ENCODE measurements at regions not wholly inside any gene's neighbourhood (a gene's known extent, or its start where the extent isn't known, plus 50 kb on each side); places are given as distances from the start of the nearest gene placed in this dataset.

DNA sequence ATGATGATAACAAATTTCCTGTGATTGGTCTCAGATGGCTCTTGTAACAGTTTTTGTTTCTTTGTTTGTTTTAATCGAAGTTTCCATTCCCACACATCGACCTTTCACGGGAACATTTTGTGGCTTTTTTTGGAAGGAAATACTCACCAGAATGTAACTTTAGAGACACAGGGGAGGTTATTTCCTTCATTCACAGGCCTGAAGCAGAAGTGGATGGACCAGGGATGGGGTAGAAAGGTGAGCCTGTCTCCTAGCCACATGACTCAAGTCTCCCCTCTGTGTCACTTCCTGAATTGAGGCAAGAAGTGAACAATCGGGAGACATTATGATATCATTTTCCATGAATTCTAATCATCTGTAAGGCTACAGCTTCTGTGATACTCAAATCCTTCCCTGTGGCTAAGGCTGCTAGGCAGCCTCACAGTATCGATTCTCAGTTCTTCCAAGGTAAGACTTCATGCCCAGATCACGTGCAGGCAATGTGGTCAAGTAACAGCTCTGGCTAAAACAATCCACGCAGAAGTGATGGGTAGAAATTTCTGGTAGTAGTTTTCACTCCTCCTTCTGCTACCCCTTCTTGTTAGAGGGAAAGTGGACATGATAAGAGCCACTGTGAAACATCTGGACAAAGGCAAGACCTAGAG is 203.9 kb upstream of the NEBL start:
- no peak for DNase-seq (ENCODE audit: low read depth in 4 of 4, low spot score in 3 of 4)

DNA sequence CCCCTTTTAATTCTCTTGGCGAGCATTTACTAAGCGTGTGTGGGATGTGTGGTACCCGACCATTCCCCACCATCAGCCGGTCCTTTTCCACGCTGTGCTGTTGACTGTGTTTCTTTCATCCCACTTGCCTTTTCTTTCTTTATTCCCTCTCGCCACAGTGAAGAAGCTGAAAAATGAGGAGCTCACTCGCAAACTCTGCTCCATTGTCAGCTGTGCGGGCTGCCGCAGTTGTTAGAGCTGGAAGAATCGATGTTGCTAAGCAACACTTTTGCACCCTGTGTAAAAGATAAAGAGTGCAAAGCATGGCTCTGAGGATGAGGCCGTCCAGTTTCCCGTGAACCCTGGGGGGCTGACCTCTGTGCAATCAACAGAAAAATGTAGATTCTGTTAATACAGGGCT is 203.1 kb upstream of the NEBL start:
- no peak for DNase-seq (ENCODE audit: low read depth in 4 of 4, low spot score in 3 of 4)

DNA sequence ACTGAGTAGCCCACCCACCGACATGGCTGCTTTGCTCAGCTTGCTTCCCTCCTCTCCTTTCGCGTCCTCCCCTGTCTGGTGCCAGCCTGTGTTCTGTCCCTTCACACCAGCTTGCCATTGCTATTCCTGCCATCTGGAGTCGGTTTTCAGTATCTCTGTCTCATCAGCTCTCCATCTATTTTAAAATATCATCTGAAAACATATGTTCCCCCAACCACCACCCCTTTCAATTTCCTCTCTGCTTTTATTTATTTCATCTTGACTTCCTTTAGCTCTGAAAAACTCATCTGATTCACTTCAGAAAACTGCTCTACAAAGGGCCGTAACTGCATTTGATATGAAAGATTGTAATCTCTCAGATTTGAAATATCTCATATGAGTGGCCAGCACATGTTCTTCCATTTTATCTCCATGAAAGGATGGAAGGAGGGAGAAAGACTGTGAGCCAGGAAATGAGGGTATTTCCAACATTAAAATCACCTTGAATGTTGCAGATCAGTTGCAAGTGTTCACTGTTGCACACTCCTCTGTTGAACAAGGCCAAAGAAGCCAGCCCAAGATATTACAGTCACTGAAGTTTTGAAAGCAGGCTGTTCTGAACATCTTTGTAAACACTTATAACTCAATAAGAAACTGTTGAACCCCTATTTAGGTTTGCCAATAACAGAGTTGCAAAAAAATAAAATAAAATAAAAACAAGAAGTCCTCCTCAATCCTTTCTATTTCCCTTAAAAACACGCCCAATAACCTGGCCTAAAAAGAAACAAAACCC is 202.4 kb upstream of the NEBL start:
- no peak for DNase-seq (ENCODE audit: low read depth in 4 of 4, low spot score in 3 of 4)

DNA sequence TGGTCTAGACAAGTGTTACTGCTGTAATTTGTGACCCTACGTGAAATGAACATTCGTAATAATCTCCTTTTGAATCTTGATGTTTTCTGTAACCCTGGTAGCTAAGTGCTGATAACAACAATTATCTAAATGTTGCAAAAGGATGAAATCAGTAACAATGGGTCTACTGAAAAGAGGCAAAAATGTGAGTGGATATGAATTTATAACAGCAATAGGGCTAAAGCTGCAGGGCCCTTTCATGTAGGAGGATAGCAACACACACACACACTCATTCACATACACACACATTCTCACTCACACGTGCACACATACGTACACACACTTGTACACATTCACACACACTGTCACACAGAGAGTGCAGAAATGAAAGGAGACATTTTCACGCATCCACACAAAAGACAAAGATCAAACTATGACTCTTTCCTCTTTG is 200.8 kb upstream of the NEBL start:
- no peak for DNase-seq (ENCODE audit: low read depth in 4 of 4, low spot score in 3 of 4)

DNA sequence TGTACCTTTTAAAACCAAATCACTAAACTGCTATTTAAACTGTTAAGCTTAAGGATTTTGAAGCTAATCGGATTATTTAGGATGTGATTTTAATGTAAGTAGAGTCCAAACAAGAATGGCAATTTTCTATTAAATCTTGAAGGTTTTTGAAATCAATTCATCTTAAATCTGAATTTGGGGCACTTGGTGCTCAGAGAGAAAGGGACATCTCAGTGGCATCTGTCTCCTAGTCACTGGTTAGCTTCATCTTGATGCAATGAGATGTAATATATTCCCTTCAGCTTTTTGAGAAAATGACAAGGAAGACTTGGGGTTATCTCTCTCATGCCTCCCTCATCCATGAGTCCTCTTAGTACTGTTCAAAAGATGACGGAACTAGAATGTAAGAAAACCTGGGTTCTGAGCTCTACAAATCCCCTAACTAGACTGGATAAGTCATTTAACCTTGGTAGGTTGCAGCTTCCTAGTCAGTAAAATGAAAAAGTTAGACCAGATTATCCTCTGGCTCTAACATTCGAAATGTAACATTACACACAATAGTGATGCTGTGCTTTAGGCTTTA is 198.5 kb upstream of the NEBL start:
- no peak for DNase-seq (ENCODE audit: low read depth in 4 of 4, low spot score in 3 of 4)

DNA sequence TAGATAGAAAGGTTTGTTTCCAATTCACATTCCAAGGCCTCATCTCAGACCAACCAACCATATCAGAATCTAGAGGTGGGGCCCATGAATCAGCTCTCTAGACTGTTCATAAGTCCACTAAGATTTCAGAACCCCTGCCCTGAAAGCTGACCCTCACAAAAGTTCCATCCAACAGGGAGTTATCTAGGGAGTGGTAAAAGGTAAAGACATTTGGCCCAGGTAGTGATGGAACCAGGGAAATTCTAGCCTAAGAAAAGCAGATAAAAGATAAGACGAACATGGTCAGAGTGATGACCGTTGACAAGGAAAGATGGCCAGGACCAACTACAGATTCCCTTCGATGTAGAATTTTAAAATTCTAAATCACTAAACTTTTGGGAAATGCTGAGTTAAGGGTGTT is 198.0 kb upstream of the NEBL start:
- DNase-seq (ENCODE audit: low read depth in 4 of 4, low spot score in 3 of 4): no peak

DNA sequence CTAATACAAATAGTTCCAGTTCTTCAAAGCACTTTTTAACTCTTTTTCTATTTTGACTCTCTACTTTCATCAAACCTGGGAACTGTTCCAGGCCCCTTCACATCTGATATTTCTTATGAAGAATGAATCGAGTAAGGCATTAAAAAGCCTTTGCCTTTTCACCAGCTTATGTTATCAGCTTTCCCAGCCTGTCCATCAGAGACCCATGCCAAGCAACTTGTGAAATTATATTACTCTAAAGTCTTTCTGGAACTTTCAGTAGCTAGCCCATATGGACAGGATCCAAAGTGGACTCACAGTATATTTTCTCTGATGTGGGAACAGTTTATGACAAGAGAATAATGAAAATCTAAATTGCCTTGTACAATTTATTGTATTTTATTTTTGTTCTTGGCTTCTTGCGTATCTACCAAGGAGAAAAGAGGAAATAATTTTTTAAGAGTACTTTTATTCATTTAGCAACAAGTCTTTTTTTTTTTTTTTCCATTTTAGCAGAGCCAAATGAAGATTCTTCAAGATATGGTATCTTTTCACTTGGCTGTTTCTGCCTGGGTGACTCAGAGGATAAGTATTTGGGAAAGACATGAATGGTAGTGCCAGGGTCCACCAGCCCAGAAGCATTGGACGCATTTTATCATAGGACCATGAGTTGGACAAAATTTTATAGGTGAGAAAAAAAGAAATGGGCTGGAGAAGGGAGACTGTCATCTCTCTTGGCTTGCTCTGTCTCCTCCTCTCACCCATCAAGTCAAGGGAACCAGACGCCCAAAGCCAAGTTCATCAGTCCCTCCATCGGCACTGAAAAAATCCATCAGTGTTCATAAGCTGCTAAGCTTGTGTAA is 195.8 kb upstream of the NEBL start:
- no peak for DNase-seq (ENCODE audit: low read depth in 4 of 4, low spot score in 3 of 4)

DNA sequence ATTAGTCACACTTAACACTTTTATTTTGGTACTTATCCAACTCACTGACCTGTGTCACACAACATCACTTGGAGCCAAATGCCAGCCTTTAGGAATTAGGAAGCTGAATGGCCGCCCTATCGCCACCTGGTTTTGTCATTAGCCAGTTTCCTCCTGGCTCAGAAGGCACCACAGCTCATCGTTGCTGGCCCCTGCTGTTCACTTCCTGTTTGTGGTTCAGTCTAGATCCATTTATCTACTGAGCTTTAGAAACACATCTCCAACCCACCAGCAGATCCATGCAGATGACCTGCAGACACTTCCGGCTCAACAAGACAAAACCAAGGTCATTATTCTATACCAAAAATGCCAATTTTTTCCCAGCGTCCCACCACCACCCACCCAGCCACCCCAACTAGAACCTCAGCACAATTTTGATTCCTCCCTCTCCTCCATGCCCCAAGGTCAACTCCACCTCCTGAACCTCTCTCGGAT is 193.5 kb upstream of the NEBL start:
- no peak for DNase-seq (ENCODE audit: low read depth in 4 of 4, low spot score in 3 of 4)

DNA sequence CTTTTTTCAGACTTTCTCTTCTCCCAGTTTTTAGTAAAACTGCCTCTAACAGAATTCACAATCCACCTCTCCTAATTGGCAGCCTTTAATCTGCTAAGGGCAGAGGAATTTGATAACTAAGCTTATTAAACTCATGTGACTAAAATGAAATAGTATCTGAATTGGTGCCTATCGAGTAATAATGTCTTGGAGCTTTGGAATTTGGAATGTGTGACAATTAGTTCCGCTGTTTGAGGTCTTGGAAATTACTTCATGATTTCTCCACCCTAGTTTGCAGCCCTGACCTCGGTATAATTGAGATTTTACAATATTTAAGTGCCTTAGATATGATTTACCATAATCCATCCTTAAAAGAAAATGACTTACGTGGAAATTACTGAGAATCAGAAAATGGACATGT is 190.4 kb upstream of the NEBL start:
- no peak for DNase-seq (ENCODE audit: low read depth in 4 of 4, low spot score in 3 of 4)

DNA sequence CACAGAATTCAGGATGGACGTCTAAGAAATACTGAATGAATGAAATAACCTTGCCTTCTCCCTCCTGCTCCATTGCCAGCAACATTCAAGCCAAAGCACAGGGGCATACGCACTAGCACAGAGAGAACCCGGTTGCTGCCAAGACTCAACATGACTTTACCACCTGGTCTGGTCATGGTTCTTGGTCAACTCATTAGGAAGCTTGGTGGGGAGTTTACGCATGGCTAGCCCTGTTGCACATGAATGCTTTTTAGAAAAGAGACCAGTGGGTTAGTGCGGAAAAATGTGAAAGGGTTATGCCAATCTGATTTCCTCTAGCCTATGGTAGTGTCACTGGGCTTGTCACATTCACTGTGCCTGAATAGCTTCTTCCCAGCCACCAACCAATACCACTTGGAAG is 187.6 kb upstream of the NEBL start:
- no peak for DNase-seq (ENCODE audit: low read depth in 4 of 4, low spot score in 3 of 4)

DNA sequence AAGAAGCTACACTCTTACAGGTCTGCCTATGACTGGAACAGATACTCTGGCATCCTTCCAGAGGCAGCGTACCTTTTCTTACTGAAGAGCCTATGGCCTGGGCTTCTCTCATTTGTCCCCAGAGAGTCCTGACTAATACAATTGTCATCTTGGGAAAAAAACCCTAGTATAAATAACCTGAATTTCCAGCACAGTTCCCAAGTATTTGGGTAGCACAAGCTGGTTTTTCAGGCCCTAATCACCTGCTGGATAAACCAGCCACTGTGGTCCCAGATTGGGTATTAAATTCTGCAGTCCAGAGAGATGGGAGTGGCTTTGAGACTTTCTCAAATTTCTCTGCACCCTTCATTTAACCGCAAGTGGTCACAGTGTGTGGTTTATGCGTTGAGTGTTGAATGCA is 186.8 kb upstream of the NEBL start:
- no peak for DNase-seq (ENCODE audit: low read depth in 4 of 4, low spot score in 3 of 4)

DNA sequence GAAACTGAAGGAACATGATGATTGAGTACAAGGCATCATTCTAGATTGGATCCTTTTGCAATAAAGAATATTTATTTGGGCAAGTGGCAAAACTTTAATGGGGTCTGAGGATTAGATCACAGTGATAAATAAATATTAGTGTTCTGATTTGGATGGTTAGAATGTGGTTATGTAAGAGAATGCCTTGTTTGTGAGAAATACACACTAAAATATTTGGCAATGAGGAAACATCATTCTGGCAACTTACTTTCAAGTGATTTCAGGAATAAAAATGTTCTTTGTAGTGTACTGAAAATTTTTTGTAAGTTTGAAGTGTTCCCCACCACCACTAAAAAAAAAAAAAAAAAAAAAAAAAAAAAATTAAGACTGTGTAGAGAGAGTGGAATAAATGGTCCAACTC is 185.1 kb upstream of the NEBL start:
- no peak for DNase-seq (ENCODE audit: low read depth in 4 of 4, low spot score in 3 of 4)

DNA sequence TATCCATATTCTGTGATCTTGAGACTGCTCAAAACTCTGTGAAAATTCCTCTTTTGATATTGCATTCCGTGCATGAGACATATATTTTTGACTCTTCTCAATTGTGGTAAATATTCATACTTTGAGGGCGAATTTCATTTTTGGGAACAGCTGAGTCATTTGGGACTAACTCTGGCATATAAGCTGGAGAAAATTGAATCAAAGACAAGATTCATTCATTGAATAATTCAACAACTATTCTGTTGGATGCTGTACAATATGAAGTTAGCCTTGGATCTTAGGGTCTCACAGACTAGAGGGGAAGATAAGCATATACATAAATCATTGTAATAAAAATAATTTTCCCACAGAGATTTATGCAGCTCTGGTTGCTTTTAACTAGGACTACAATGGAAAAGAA is 183.2 kb upstream of the NEBL start:
- DNase-seq (ENCODE audit: low read depth in 4 of 4, low spot score in 3 of 4): no peak

DNA sequence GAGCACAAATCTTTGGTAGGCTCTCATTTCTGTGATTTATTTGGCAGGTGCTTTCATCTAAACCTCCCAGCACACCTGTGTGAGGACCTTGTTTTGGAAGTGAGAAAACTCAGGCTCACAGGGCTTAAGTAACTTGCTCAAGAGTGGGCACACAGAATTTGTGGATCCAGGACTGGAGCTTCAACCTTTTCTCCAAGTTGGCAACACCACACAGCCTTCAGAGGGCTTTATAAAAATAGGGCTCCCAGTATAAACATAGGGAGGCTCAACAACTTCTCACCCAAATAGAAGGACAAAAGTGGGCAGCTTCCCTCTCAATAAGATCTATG is 182.2 kb upstream of the NEBL start:
- DNase-seq (ENCODE audit: low read depth in 4 of 4, low spot score in 3 of 4): no peak

DNA sequence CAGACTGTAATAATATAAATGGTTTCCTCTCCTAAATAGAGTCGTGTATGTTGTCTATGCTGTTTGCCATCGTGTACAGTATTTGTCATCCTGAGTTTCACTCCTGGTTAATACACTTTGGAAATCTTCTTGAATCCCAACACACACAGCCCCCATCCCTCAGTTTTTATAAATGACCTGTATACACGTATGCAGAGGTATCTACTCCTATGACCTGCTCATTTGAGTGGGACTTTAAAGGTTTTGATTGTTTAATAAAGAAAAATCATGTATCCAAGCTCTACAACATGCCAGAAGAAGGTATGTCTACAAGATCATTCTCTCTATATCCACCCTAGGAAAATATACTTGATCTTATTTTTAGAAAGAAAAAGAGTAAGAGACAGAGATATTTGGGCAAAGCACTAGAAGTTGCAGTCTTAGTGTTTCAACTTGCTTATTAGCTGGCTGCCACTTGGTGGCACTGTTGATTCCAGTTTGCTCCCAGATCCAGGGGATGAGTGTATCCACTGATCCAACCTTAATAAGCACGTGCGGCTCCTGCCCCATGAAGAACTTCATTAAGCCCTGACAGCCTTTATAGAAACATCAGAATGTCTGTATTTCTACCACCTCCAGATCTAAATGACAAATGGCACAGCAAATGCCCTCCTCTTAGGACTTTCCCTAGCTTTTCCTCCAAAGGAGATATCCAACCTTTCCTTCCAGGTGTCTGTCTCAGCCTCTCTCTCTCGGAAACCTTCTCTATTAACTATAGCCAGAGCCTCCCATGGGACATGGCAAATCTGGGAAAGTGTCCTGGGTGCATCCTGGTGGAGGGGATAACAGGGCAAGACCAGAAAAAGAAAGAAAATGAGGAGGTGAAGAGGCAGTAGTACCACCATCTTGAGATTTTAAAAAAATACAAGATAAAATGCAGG is 181.6 kb upstream of the NEBL start:
- peak; percentile 48 to 72 (median 62) for DNase-seq (ENCODE audit: low read depth in 4 of 4, low spot score in 3 of 4)

DNA sequence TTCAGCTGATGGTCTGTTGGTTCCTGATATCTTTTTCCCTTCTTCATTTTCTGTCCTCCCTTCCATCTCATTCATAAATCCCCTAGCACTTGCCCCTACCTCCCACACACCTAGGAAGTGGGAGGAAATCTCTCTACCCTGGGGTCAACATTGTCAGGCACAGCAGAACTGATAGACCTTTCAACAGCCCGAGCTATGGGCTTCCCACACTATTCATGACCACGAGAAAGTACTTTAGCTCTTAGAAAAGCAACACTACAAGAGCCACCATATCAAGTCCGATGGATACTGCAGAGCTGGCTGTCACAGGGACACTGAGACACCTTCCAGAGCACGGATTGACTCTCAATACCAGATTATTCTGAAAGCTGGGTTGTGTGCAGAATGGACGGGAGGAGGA is 180.6 kb upstream of the NEBL start:
- no peak for DNase-seq (ENCODE audit: low read depth in 4 of 4, low spot score in 3 of 4)

DNA sequence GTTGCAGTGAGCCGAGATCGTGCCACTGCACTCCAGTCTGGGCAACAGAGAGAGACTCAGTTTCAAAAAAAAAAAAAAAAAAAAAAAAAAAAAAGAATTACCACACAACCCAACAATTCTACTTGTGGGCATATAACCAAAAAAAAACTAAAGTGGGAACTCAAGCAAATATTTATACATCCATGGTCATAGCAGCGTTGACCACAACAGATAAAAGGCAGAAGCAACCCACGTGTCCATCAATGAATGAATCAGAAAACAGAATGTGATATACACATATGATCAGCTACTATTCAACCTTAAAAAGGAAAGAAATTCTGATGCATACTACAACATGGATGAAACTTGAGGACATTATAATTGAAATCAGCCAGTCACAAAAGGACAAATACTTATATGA is 179.3 kb upstream of the NEBL start:
- no peak for DNase-seq (ENCODE audit: low read depth in 4 of 4, low spot score in 3 of 4)

DNA sequence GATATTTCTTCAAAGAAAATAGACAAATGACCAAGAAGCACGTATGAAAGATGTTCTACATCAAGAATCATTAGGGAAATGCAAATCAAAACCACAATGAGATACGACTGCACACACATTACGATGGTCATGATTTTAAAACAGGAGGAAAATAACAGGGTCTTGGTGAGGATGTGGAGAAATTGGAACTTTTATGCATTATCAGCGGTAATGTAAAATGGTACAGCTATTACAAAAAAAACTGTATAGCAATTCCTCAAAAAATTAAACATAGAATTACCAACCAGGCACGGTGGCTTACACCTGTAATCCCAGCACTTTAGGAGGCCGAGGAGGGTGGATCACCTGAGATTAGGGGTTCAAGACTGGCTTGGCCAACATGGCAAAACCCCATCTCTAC is 178.8 kb upstream of the NEBL start:
- no peak for DNase-seq (ENCODE audit: low read depth in 4 of 4, low spot score in 3 of 4)

DNA sequence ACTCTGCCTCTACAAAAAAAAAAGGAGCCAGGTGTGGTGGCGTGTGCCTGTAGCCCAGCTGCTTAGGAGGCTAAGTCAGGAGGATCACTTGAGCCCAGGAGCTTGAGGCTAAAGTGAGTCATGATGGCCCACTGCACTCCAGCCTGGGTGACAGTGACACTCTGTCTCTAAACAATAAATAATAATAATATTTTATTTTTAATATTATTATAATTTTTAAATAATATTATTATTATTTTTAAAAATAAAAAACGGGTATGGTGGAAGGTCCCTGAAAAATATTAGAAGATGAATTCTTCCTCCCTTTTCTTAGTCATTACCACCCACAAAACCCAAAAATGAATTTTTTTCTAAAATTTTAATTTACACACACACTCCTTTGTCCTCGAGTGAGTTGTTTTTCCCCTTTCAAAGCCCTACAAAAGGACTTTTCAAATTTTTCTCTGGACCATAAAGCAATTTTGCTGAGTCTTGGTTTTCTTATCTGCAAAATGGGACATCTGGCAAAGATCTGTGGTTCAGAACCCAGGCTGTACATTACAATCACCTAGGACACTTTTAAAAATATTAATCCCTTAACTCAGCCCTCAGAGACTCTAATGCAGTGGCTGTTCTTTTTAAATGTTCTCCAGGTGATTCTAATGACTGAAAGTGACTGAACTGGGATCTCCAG is 174.0 kb upstream of the NEBL start:
- no peak for DNase-seq (ENCODE audit: low read depth in 4 of 4, low spot score in 3 of 4)

Measured in left renal pelvis (tissue), 4 donors.